CD14-positive monocyte (primary cell): ENCODE measurements at regions not wholly inside any gene's neighbourhood (a gene's known extent, or its start where the extent isn't known, plus 50 kb on each side); places are given as distances from the start of the nearest gene placed in this dataset.

Experiments
- DNase-seq, 3 donors: peaks; one replicate each; pipeline ENCODE4 v3.0.0-alpha.2; 2011 to 2022
- H2AFZ ChIP-seq: 2 replicates; pipeline ENCODE4 v1.6.0; 2012; ENCODE audit warnings: mild to moderate bottlenecking, low read depth, low read length, inconsistent platforms; ENCODE audit not compliant: insufficient read depth, poor library complexity, severe bottlenecking
- H3K27ac ChIP-seq, 2 donors: 1 replicate in 1 of 2; 2 replicates in 1 of 2; pipeline ENCODE4 v1.5.1; 2012 to 2013; ENCODE audit warnings: low read length in 2 of 2, control low read depth in 1 of 2, inconsistent platforms in 1 of 2, low read depth in 1 of 2, mild to moderate bottlenecking in 1 of 2
- H3K27me3 ChIP-seq, 2 donors: one replicate each; pipeline versions ENCODE4 v1.6.0 to v1.6.1; 2011 to 2013; ENCODE audit warnings: low read length in 2 of 2; ENCODE audit not compliant: control insufficient read depth in 2 of 2, insufficient read depth in 2 of 2
- H3K36me3 ChIP-seq, 2 donors: replicated peaks in 1 of 2; 1 replicate in 1 of 2; 2 replicates in 1 of 2; pipeline versions ENCODE4 v1.5.1 to v1.6.1; 2012 to 2013; ENCODE audit warnings: low read length in 2 of 2, control low read depth in 1 of 2, inconsistent platforms in 1 of 2, mild to moderate bottlenecking in 1 of 2; ENCODE audit not compliant: insufficient read depth in 2 of 2, control insufficient read depth in 1 of 2
- H3K4me1 ChIP-seq, 2 donors: 1 replicate in 1 of 2; 2 replicates in 1 of 2; pipeline versions ENCODE4 v1.5.1 to v1.6.1; 2012 to 2013; ENCODE audit warnings: low read length in 2 of 2, control low read depth in 1 of 2, inconsistent platforms in 1 of 2, mild to moderate bottlenecking in 1 of 2, moderate library complexity in 1 of 2; ENCODE audit not compliant: insufficient read depth in 2 of 2, control insufficient read depth in 1 of 2
- H3K4me2 ChIP-seq: replicated peaks from 2 replicates; pipeline ENCODE3; 2012; ENCODE audit warnings: low read length, moderate library complexity, mild to moderate bottlenecking; ENCODE audit not compliant: poor library complexity, severe bottlenecking; ENCODE audit errors: extremely low read depth
- H3K4me3 ChIP-seq, 3 experiments: fragments of 200-600 bp in 1 of 3; sonication (generic) in 1 of 3; replicated peaks in 1 of 3; 1 replicate in 2 of 3; 2 replicates in 1 of 3; pipeline ENCODE4 v1.5.1; 2011 to 2013; ENCODE audit warnings: low read length in 3 of 3, mild to moderate bottlenecking in 3 of 3, control low read depth in 2 of 3, low read depth in 2 of 3, inconsistent platforms in 1 of 3, moderate library complexity in 1 of 3
- H3K79me2 ChIP-seq: 2 replicates; pipeline ENCODE4 v1.6.0; 2012; ENCODE audit warnings: mild to moderate bottlenecking, control low read depth, inconsistent platforms, low read length, moderate library complexity; ENCODE audit not compliant: insufficient read depth
- H3K9ac ChIP-seq: 2 replicates; pipeline ENCODE4 v1.6.0; 2017; ENCODE audit warnings: low read length, mild to moderate bottlenecking; ENCODE audit not compliant: insufficient read depth, poor library complexity, severe bottlenecking
- H3K9me3 ChIP-seq, 2 donors: replicated peaks in 1 of 2; 1 replicate in 1 of 2; 2 replicates in 1 of 2; pipeline versions ENCODE4 v1.5.1 to v1.6.1; 2012 to 2013; ENCODE audit warnings: low read length in 2 of 2, control low read depth in 1 of 2; ENCODE audit not compliant: control insufficient read depth in 1 of 2, insufficient read depth in 1 of 2
- H4K20me1 ChIP-seq: 2 replicates; pipeline ENCODE4 v1.6.0; 2012; ENCODE audit warnings: mild to moderate bottlenecking, low read length, control low read depth, moderate library complexity; ENCODE audit not compliant: insufficient read depth
- H3K27ac Mint-ChIP-seq, 7 donors: one replicate each; pipeline ENCODE4 v1.8.0; 2020; ENCODE audit warnings: mild to moderate bottlenecking in 7 of 7, mixed read lengths in 7 of 7, moderate library complexity in 6 of 7, inconsistent platforms in 2 of 7
- H3K27me3 Mint-ChIP-seq, 3 donors: one replicate each; pipeline ENCODE4 v1.8.0; 2021 to 2022; ENCODE audit warnings: low read depth in 3 of 3, mild to moderate bottlenecking in 3 of 3, mixed read lengths in 3 of 3, moderate library complexity in 3 of 3, inconsistent platforms in 1 of 3
- H3K36me3 Mint-ChIP-seq, 2 donors: one replicate each; pipeline ENCODE4 v1.8.0; 2020; ENCODE audit warnings: mixed read lengths in 2 of 2, inconsistent platforms in 1 of 2, mild to moderate bottlenecking in 1 of 2
- H3K4me1 Mint-ChIP-seq: one replicate; pipeline ENCODE4 v1.8.0; 2020; ENCODE audit warnings: mild to moderate bottlenecking, mixed read lengths
- H3K4me3 Mint-ChIP-seq, 2 donors: one replicate each; pipeline ENCODE4 v1.8.0; 2020; ENCODE audit warnings: mild to moderate bottlenecking in 2 of 2, mixed read lengths in 2 of 2, moderate library complexity in 1 of 2
- H3K9me3 Mint-ChIP-seq, 7 donors: one replicate each; pipeline ENCODE4 v1.8.0; 2020 to 2022; ENCODE audit warnings: mixed read lengths in 7 of 7, mild to moderate bottlenecking in 6 of 7, moderate library complexity in 6 of 7, inconsistent platforms in 2 of 7
- WGBS: methylation state at CpG from one replicate; pipeline ENCODE4 v1.1.5; 2013; ENCODE audit warnings: missing lambda C conversion rate; ENCODE audit not compliant: insufficient coverage; 5-methylcytosine and 5-hydroxymethylcytosine counted together
- intact Hi-C, 2 donors: fragments of 100-400 bp; cut with micrococcal nuclease; formaldehyde crosslinking; loops; one replicate each; pipeline versions ENCODE4 v1.15.0 to v1.15.1; 2023
- TF ChIP-seq, protein P1 (sequence below): fragments of 200-600 bp; IDR thresholded peaks from one replicate; pipeline ENCODE4 v1.8.0; 2022; ENCODE audit warnings: antibody characterized with exemption, mild to moderate bottlenecking

DNA sequence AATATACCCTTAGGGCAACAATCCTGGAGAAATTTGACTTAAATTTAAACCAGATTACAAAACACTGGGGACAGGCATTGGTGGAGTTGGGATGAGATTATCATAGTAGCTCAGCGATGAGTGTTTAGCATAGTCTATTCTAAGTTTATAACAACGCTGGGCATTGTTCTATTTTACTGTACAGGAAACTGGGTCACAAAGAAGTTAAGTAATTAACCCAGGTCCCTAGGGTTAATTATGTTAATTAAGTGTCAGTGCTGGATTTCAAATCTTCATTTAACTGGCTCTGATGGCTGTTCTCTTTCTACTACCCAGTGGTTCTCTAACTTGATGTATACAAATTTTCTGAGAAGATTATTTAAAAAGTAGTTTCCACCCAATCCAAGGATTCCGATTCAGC, 388.9 kb downstream of the KCNRG start:
- Mint-ChIP-seq H3K27ac (no peak overlapping the region), H3K9me3 (peaks cover 0 to 2% (median 0%) of the 10 kb centered on the region in 7 donors), H3K4me1 (peaks cover 6% of the 10 kb centered on the region), H3K36me3 (no peaks in the 10 kb centered on the region), H3K4me3 (no peak overlapping the region), H3K27me3 (peaks cover 0 to 5% (median 1%) of the 10 kb centered on the region in 3 donors)
- Histone ChIP-seq H2AFZ (no peak overlapping the region), H3K79me2 (no peaks in the 10 kb centered on the region), H3K4me2 (no peak overlapping the region), H4K20me1 (no peaks in the 10 kb centered on the region), H3K4me3 (no peak overlapping the region), H3K9ac (no peak overlapping the region), H3K9me3 (no peaks in the 10 kb centered on the region), H3K4me1 (no peaks in the 10 kb centered on the region), H3K27me3 (no peaks in the 10 kb centered on the region), H3K27ac (no peak overlapping the region), H3K36me3 (no peaks in the 10 kb centered on the region)
- TF ChIP-seq, protein P1, sequence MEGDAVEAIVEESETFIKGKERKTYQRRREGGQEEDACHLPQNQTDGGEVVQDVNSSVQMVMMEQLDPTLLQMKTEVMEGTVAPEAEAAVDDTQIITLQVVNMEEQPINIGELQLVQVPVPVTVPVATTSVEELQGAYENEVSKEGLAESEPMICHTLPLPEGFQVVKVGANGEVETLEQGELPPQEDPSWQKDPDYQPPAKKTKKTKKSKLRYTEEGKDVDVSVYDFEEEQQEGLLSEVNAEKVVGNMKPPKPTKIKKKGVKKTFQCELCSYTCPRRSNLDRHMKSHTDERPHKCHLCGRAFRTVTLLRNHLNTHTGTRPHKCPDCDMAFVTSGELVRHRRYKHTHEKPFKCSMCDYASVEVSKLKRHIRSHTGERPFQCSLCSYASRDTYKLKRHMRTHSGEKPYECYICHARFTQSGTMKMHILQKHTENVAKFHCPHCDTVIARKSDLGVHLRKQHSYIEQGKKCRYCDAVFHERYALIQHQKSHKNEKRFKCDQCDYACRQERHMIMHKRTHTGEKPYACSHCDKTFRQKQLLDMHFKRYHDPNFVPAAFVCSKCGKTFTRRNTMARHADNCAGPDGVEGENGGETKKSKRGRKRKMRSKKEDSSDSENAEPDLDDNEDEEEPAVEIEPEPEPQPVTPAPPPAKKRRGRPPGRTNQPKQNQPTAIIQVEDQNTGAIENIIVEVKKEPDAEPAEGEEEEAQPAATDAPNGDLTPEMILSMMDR = no peak
- no peak for DNase-seq
- intact Hi-C loops = no loop called here
- WGBS = no CpG with 5 or more reads among the region's 3 CpGs

DNA sequence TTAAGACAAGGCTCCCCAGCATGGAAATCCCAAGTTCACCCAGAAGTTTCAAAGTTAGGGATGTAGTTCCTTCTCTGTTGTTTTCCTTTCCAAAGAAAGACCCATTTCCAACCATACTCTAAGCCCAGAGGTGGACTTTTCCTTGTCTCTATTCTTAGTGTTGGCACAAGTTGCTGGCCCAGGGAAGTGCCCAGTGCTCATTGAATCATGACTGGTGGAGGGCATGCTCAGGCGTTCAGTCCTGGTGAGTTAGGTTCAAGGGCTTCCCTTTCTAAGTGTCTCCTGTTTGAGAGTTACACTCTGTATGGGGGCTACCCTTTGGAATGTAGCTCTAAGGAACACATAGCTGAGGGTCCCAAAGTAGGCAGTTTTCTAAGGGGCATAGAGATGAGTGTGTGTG, 389.5 kb downstream of the KCNRG start:
- Histone ChIP-seq H3K27me3 (no peaks in the 10 kb centered on the region), H2AFZ (no peak overlapping the region), H3K9ac (no peak overlapping the region), H3K4me3 (no peak overlapping the region), H4K20me1 (no peaks in the 10 kb centered on the region), H3K36me3 (no peaks in the 10 kb centered on the region), H3K4me2 (no peak overlapping the region), H3K4me1 (no peaks in the 10 kb centered on the region), H3K79me2 (no peaks in the 10 kb centered on the region), H3K27ac (no peak overlapping the region), H3K9me3 (no peaks in the 10 kb centered on the region)
- H3K4me1 Mint-ChIP-seq = peaks cover 6% of the 10 kb centered on the region
- H3K4me3 Mint-ChIP-seq = no peak overlapping the region
- TF ChIP-seq, protein P1 = no peak
- no peak overlapping the region for H3K27ac Mint-ChIP-seq
- WGBS = 100% methylated on average over 1 of the region's 1 CpG
- intact Hi-C loops = no loop called here
- peaks cover 0 to 1% (median 0%) of the 10 kb centered on the region in 7 donors for H3K9me3 Mint-ChIP-seq
- H3K36me3 Mint-ChIP-seq = no peaks in the 10 kb centered on the region
- DNase-seq = no peak
- H3K27me3 Mint-ChIP-seq = peaks cover 0 to 5% (median 2%) of the 10 kb centered on the region in 3 donors
